ENCODE measurements at regions not wholly inside any gene's neighbourhood (a gene's known extent, or its start where the extent isn't known, plus 50 kb on each side); places are given as distances from the start of the nearest gene placed in this dataset.

- CTCF ChIA-PET: interaction anchor here (0.6 to 1.7 kb wide), 3 partner anchors 18 to 110 kb away, joined by 3 to 5 read pairs (median 4); no protein-coding TSS in a partner anchor
- DNase-seq (peak; percentile 44), ATAC-seq (no peak)
- intact Hi-C loops (cut with DNase I, micrococcal nuclease): no loop called here
- Mint-ChIP-seq H3K27ac (peak overlapping the region; percentile 29), H3K36me3 (ENCODE audit: low read depth) (no peaks in the 10 kb centered on the region), H3K27me3 (no peaks in the 10 kb centered on the region), H3K4me1 (peaks cover 32% of the 10 kb centered on the region), H3K4me3 (no peak overlapping the region), H3K9me3 (ENCODE audit: low read depth) (no peaks in the 10 kb centered on the region)
- POLR2A ChIA-PET: no interaction called here
Measured at GRCh38 chr9:129240581-129241211, 62.6 kb upstream of the IER5L start.

GRCh38 chr9:129239946-129240490 is 62.0 kb upstream of the IER5L start:
- POLR2A ChIA-PET: no interaction called here
- no peak for DNase-seq
- CTCF ChIA-PET: interaction anchor here (0.6 to 1.7 kb wide), 3 partner anchors 18 to 109 kb away, joined by 3 to 5 read pairs (median 4); no protein-coding TSS in a partner anchor
- no peak for ATAC-seq
- H3K27me3 Mint-ChIP-seq: no peaks in the 10 kb centered on the region
- peaks cover 39% of the 10 kb centered on the region for H3K4me1 Mint-ChIP-seq
- no peaks in the 10 kb centered on the region for H3K36me3 Mint-ChIP-seq (ENCODE audit: low read depth)
- no peak overlapping the region for H3K4me3 Mint-ChIP-seq
- H3K9me3 Mint-ChIP-seq (ENCODE audit: low read depth): no peaks in the 10 kb centered on the region
- H3K27ac Mint-ChIP-seq: no peak overlapping the region
- intact Hi-C loops (cut with DNase I, micrococcal nuclease): loop anchor here in 1 of 2 experiments (5.0 kb wide), 1 partner anchor 247 kb away; no protein-coding TSS in a partner anchor

- intact Hi-C loops (cut with DNase I, micrococcal nuclease): loop anchor here (1.0 to 5.0 kb wide), 6 partner anchors 20 to 249 kb away; no protein-coding TSS in a partner anchor
- peak overlapping the region; percentile 71 for H3K4me3 Mint-ChIP-seq
- peaks cover 51% of the 10 kb centered on the region for H3K4me1 Mint-ChIP-seq
- H3K27me3 Mint-ChIP-seq: no peaks in the 10 kb centered on the region
- H3K9me3 Mint-ChIP-seq (ENCODE audit: low read depth): peaks cover 7% of the 10 kb centered on the region
- no peak for ATAC-seq
- no peaks in the 10 kb centered on the region for H3K36me3 Mint-ChIP-seq (ENCODE audit: low read depth)
- CTCF ChIA-PET: interaction anchor here (0.6 to 1.7 kb wide), 13 partner anchors 9 to 387 kb away, joined by 3 to 13 read pairs (median 3); partner anchors contain the start of genes DOLK and NUP188
- POLR2A ChIA-PET: interaction anchor here (0.6 to 1.2 kb wide), 5 partner anchors 9 to 1131 kb away, joined by 3 to 10 read pairs (median 4); no protein-coding TSS in a partner anchor
- peak overlapping the region; percentile 94 for H3K27ac Mint-ChIP-seq
- DNase-seq: peak; percentile 26
Measured at GRCh38 chr9:129237803-129238202, 59.7 kb upstream of the IER5L start.

- Mint-ChIP-seq H3K9me3 (ENCODE audit: low read depth) (peaks cover 11% of the 10 kb centered on the region), H3K27ac (peak overlapping the region; percentile 94), H3K27me3 (no peaks in the 10 kb centered on the region), H3K36me3 (ENCODE audit: low read depth) (no peaks in the 10 kb centered on the region), H3K4me3 (peak overlapping the region; percentile 71), H3K4me1 (peaks cover 51% of the 10 kb centered on the region)
- ChIA-PET CTCF (interaction anchor here (0.6 to 1.7 kb wide), 13 partner anchors 10 to 388 kb away, joined by 3 to 13 read pairs (median 3); no protein-coding TSS in a partner anchor), POLR2A (interaction anchor here (0.9 to 1.2 kb wide), 3 partner anchors 10 to 388 kb away, joined by 3 to 10 read pairs (median 4); no protein-coding TSS in a partner anchor)
- intact Hi-C loops (cut with DNase I, micrococcal nuclease): loop anchor here (1.0 to 5.0 kb wide), 6 partner anchors 21 to 250 kb away; no protein-coding TSS in a partner anchor
- peak; percentile 80 for ATAC-seq
- DNase-seq: peak; percentile 84
Measured at GRCh38 chr9:129237164-129237611, 59.1 kb upstream of the IER5L start.

- CTCF ChIA-PET: interaction anchor here (0.6 to 1.5 kb wide), 8 partner anchors 9 to 250 kb away, joined by 3 to 13 read pairs (median 4); no protein-coding TSS in a partner anchor
- ATAC-seq: peak; percentile 24
- Mint-ChIP-seq H3K4me3 (peak overlapping the region; percentile 71), H3K36me3 (ENCODE audit: low read depth) (no peaks in the 10 kb centered on the region), H3K27ac (peak overlapping the region; percentile 94), H3K4me1 (peaks cover 51% of the 10 kb centered on the region), H3K9me3 (ENCODE audit: low read depth) (peaks cover 11% of the 10 kb centered on the region), H3K27me3 (no peaks in the 10 kb centered on the region)
- DNase-seq: peak; percentile 47
- POLR2A ChIA-PET: interaction anchor here (0.8 to 1.2 kb wide), 5 partner anchors 11 to 796 kb away, joined by 3 to 10 read pairs (median 4); partner anchors contain the start of gene IER5L
- intact Hi-C loops (cut with DNase I, micrococcal nuclease): loop anchor here (1.0 to 5.0 kb wide), 7 partner anchors 22 to 251 kb away; no protein-coding TSS in a partner anchor
Measured at GRCh38 chr9:129236441-129237145, 58.5 kb upstream of the IER5L start.

GRCh38 chr9:129235931-129236331 is 57.9 kb upstream of the IER5L start:
- Mint-ChIP-seq H3K36me3 (ENCODE audit: low read depth) (no peaks in the 10 kb centered on the region), H3K4me1 (peaks cover 48% of the 10 kb centered on the region), H3K27me3 (no peaks in the 10 kb centered on the region), H3K4me3 (peak overlapping the region; percentile 61), H3K9me3 (ENCODE audit: low read depth) (peaks cover 11% of the 10 kb centered on the region), H3K27ac (peak overlapping the region; percentile 87)
- ATAC-seq (peak; percentile 69), DNase-seq (peak; percentile 80)
- intact Hi-C loops (cut with DNase I, micrococcal nuclease): loop anchor here (1.0 to 5.0 kb wide), 4 partner anchors 33 to 251 kb away; no protein-coding TSS in a partner anchor
- POLR2A ChIA-PET: interaction anchor here (0.8 to 1.2 kb wide), 3 partner anchors 58 to 795 kb away, joined by 3 to 5 read pairs (median 4); partner anchors contain the start of gene IER5L
- CTCF ChIA-PET: interaction anchor here (0.8 to 1.3 kb wide), 3 partner anchors 61 to 491 kb away, joined by 3 to 4 read pairs (median 3); no protein-coding TSS in a partner anchor

GRCh38 chr9:129235041-129235930 is 57.2 kb upstream of the IER5L start:
- ATAC-seq (no peak), DNase-seq (no peak)
- ChIA-PET CTCF (interaction anchor here (0.8 to 1.3 kb wide), 3 partner anchors 60 to 492 kb away, joined by 3 to 4 read pairs (median 3); no protein-coding TSS in a partner anchor), POLR2A (interaction anchor here (0.8 to 1.2 kb wide), 3 partner anchors 57 to 794 kb away, joined by 3 to 5 read pairs (median 4); partner anchors contain the start of gene IER5L)
- Mint-ChIP-seq H3K36me3 (ENCODE audit: low read depth) (no peaks in the 10 kb centered on the region), H3K4me1 (peaks cover 48% of the 10 kb centered on the region), H3K27ac (peak overlapping the region; percentile 87), H3K27me3 (no peaks in the 10 kb centered on the region), H3K9me3 (ENCODE audit: low read depth) (peaks cover 11% of the 10 kb centered on the region), H3K4me3 (no peak overlapping the region)
- intact Hi-C loops (cut with DNase I, micrococcal nuclease): loop anchor here in 1 of 2 experiments (5.0 kb wide), 1 partner anchor 252 kb away; no protein-coding TSS in a partner anchor

- peaks cover 11% of the 10 kb centered on the region for H3K9me3 Mint-ChIP-seq (ENCODE audit: low read depth)
- CTCF ChIA-PET: no interaction called here
- H3K27me3 Mint-ChIP-seq: no peaks in the 10 kb centered on the region
- ATAC-seq (no peak), DNase-seq (no peak)
- peaks cover 48% of the 10 kb centered on the region for H3K4me1 Mint-ChIP-seq
- intact Hi-C loops (cut with DNase I, micrococcal nuclease): no loop called here
- H3K36me3 Mint-ChIP-seq (ENCODE audit: low read depth): no peaks in the 10 kb centered on the region
- no peak overlapping the region for H3K4me3 Mint-ChIP-seq
- POLR2A ChIA-PET: no interaction called here
- H3K27ac Mint-ChIP-seq: no peak overlapping the region
Measured at GRCh38 chr9:129234491-129234890, 56.4 kb upstream of the IER5L start.

GRCh38 chr9:129232839-129233591 is 55.0 kb upstream of the IER5L start:
- Mint-ChIP-seq H3K9me3 (ENCODE audit: low read depth) (peaks cover 11% of the 10 kb centered on the region), H3K36me3 (ENCODE audit: low read depth) (no peaks in the 10 kb centered on the region), H3K4me3 (no peak overlapping the region), H3K27ac (no peak overlapping the region), H3K27me3 (no peaks in the 10 kb centered on the region), H3K4me1 (peaks cover 39% of the 10 kb centered on the region)
- CTCF ChIA-PET: interaction anchor here (0.6 kb wide), 1 partner anchor 588 kb away, joined by 3 read pairs; no protein-coding TSS in a partner anchor
- POLR2A ChIA-PET: no interaction called here
- DNase-seq (no peak), ATAC-seq (no peak)
- intact Hi-C loops (cut with DNase I, micrococcal nuclease): no loop called here
